GM21529 (cell line): ENCODE measurements at regions not wholly inside any gene's neighbourhood (a gene's known extent, or its start where the extent isn't known, plus 50 kb on each side); places are given as distances from the start of the nearest gene placed in this dataset.

Source experiments
- ATAC-seq: cut with Tn5 transposase; IDR thresholded peaks from one replicate; pipeline ENCODE4 v1.9.1; 2021; ENCODE audit not compliant: unreplicated experiment

DNA sequence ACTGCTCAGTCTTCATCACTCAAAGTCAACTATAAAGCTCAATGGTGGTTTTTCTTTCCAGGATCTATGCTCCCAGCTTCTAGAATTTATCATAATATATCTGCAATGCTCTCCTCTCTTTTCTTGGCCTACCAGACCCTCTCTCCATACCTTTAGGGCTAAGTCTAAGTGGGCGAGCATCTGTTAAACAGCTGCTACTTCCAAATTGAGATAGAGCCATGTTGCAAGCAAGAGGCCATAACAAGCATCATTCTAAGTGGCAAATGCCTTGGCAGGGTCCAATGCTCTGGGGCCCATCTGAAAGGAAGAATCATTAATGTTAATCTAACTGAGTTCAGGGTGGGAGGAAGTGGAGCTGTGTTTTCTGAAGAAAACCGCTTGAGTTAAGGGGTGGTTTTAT, 324.0 kb downstream of the TLR4 start:
- ATAC-seq, result no peak

GRCh38 chr9:118029425-118029824, 325.2 kb downstream of the TLR4 start:
- ATAC-seq, result no peak

DNA sequence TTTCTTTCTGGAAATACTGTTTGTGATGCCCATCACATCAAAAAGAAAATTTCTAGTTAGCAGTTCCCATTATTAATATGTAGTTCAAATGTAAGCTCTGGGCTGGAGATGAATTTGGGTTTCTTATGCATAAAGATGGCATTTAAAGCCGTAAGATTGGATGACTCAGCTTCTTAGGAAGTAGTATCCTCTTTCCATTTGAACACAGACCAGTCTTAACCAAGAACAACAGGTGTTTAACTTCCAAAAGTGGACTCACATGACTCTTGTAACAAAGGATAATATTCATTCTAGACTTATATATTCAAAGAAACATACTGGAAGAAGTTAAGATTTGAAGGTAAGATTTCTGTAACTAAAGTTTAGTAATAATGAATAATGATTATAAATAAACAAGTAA, 330.5 kb downstream of the TLR4 start:
- no peak for ATAC-seq

GRCh38 chr9:118038713-118039112, 334.5 kb downstream of the TLR4 start:
- ATAC-seq, result no peak

DNA sequence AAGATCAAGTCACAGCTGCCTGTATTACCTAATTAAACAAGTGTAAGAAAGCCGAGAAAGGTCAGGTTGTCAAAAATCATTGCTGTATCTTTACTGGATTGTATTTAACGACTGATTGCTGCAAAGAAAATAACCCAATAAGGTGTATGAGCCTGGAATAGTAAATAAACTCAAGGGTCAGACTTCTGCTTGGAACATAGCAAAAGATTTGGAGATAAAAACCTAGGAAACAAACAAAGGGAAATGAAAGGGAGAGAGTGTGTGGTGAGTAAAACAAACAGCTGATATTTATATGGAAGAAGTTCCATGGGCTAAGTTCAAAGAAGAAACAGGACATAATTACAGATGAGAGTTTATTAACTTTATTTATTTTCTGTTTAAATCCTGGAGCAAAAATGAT, 354.0 kb downstream of the TLR4 start:
- ATAC-seq, result no peak

DNA sequence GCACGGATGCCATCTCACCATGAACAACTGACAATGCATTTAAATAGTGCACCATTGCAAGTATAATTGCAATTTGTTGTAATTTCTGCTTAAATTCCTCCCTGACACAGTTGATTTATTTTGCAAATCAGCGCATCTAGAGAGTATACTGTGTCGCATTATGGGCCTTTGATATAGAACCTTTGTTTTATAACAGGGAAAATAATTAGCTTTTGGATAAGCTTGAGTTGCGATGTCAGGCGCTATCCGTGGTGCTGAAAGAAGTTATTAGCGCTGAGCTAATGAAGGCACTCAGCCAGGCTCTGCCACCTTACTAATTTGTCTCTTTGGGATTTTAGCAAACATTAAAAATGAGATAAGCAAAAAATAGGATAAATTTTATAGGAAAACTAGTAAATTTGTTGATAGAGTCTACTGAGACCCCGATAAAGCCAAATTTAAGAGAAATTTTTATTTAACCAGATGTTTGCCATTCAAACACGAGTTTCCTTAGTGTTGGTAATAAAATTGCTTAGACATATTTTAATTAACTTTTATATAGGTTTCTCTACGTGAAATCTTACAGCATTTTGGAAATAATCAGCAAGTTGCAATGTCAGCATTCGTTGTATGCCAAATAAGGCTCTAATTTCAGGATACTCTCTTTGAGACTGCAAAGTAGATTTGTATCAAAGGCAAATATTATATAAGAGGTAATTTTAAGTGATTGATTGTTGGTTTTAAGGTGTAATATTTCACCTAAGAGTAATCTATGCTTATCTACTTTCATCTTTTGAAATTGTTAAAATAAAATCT, 355.5 kb downstream of the TLR4 start:
- no peak for ATAC-seq

DNA sequence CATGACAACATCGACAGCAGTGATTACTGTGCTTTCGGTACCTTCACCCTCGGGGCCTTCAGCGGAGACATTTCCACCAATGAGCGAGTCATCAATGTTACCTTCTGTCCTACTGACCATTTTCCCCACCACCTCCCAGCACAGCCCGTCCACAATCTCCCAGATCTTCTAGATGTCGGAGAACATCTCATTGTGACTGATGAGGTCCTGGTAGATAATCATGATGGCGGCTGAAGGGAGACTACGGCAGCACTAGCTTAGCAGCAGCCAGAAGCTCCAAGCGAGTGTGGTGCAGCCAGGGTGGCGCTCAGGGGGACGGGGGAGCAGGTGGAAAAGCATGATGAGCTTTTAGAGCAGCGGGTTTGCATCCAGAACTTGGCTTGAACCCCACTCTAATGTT, 379.0 kb downstream of the TLR4 start:
- ATAC-seq, result no peak

GRCh38 chr9:118088090-118088489, 383.9 kb downstream of the TLR4 start:
- ATAC-seq, result peak; percentile 66

DNA sequence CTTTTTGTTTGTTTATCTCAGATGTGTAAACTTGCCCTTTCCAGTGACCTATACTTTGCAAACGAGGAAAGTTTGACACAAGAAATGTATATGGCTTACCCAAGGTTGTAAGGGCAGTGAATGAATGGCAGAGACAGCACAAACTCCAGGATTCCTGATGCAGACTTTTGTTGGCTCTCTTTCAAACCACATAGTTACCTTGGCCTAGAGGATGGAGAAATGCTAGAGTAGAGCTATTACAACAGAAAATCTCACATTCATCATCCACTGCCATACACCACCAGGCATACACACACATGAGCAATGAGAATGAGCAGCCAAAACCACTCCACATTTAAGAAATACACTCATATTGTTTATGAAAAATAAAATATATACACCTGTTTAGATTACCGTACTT, 387.0 kb downstream of the TLR4 start:
- ATAC-seq, result no peak

GRCh38 chr9:118091711-118092500, 387.7 kb downstream of the TLR4 start:
- ATAC-seq, result no peak

DNA sequence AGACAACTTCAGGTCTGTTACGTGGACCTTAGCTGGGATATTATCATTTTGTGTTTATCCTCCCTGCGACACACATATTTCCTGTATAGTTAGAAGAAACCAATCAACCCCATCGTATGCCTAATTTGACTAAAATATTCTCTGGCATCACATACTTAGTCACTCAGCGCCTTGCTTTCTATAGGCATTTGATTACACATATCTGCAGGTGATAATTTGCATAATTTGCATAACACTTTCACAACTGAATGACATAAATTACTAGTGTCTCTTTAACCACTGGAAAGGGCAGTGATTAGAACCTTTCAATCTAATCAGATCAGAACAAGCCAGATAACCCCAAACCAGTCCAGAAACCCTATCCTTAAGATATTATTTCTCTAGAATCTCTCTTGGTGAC, 390.2 kb downstream of the TLR4 start:
- ATAC-seq, result no peak

GRCh38 chr9:118100529-118101419, 396.6 kb downstream of the TLR4 start:
- ATAC-seq, result no peak

GRCh38 chr9:118104363-118104762, 400.2 kb downstream of the TLR4 start:
- no peak for ATAC-seq

DNA sequence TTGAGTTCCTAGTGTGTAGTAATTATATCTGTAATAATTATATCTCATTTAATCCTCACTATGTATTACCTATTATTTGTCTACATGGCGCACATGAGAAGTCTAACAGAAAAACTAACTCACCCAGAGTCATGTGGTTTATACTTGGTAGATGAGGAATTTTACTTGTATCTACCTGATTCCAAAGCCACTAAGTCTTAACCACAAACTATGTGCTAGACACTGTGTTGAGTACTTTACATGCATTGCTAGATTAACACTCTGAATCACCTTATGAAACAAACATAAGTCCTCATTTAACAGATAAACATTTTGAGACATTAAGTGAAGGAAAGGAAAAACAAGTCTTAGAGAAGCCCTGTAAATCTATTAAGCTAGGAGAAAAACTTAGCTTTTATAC, 404.8 kb downstream of the TLR4 start:
- ATAC-seq, result no peak

DNA sequence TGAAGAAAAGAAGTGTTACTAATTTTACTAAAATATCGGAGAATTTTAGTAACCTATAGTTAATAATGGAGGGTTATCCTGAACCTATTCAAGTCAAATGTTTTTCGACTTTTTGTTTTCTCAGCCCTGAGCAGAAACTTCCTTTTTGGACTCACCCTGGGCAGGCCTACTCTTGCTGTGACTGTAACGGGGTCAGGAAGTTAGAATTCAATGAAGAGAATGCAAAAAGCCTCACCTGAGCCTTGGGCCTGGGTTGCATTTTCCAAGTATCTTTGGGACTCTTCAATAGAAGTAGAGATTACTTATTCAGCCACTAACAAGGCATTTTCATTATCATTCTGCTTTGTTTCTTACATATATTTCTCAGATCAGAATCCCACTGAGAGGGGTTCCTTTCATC, 405.3 kb downstream of the TLR4 start:
- no peak for ATAC-seq

DNA sequence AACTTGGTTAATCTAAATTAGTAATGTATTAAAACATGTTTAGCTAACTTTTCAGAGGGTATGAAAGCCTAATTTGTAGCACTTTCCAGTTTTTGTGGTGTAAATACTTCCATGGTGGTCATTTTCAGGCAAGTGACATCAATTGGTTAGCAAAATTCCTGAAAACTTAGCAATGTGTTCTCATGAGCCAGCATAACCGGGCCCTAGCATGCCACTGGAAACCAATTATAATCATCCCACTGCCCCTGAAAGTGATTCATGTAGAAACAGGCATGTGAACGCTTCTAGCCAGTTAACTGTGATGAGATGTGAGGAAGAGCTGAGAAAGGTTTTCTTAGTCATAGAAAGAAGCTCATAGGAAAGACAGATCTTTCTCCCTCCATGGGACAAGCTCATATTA, 417.2 kb downstream of the TLR4 start:
- ATAC-seq, result no peak

DNA sequence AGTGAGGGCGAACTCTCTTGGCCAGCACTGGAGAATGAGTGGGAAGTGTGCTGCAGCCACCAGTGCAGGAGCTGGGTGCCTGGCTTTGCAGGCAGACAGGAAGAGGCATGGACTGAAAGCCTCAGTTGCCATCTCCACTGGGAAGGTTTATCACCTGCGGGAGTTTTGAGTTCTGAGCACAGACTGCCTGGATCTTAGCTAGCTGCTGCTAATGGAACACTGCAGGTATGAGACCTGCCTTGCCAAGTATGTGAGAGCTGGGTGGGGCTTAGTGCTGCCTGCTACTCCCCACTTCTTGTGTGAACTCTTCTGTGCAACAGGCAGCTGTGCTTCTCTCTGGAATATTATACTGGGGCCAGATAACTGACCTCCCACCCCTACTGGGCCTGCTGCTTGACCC, 424.1 kb downstream of the TLR4 start:
- ATAC-seq, result no peak

DNA sequence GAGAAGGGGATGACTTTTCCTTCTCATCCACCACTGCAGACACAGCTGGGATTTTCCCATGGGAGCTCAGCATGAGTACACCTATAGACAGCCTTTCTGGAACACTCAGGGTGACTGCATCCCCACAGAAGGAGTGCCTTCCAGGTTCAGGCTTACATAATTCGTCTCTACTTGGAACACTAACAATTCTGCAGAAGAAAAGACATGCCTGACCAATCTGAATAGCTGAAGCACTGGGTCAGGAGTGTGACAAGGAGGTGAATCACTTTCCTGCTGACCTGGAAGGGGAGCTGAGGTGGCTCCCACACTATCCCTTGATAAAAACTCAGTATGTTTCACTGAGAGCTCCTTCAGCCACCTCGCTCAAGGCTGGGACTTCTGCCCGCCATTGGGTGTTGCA, 425.3 kb downstream of the TLR4 start:
- no peak for ATAC-seq

DNA sequence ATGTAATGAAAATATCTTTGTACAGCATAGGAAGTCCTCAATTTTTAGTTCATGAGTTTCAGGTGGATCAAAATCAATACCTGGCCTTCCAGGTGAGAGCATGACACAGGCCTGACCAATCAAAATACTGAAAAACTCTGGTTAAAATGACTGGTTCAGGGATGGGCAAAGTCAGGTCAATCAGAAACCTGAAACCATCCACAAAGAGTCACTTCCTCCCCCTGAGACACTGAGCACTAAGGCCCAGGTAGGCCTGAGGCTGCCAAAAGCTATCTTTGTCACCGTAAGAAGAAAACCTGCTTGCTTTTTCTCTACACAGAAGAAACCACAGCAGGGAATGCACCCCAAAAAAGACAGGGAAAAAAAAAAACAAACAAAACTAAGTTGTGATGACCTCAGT, 444.8 kb downstream of the TLR4 start:
- no peak for ATAC-seq

DNA sequence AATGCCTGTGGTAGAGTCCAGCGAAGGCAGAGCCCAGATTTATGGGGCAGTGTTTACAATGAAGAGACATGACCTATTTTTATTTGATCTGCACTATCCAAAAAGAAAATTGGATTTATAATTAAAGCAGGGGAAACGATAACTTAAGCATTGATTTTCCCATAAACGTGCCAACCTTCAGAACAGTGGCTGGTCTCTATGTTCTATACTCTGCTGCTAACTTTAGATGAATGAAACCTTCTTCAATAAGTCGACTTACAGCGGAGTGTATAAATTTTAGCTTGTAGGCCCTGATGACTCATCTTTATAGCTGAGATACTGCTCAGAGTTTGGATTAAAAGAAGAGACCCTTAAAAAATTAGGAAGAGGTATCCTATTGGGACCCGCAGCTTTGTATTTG, 452.6 kb downstream of the TLR4 start:
- ATAC-seq, result no peak

GRCh38 chr9:118162716-118163115, 458.5 kb downstream of the TLR4 start:
- no peak for ATAC-seq

DNA sequence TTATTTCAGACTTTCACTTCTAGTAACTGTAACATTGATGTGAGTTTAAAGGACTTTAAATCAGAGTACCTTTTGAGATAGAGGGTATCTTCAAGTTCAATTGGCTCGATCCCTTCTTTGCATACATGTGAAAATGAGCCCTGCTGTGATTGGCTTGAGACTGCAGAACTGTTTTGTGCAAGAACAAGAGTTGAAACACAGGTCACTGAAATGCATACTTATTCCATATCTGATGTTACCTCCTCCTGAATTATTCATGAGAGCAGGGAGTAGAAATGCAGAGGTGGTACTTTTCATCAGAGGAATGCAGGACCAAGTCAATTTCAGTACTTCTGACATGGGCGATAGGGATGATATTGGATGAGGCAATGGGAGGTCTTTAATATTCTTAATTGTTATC, 459.5 kb downstream of the TLR4 start:
- no peak for ATAC-seq
